ENCODE measurements at regions not wholly inside any gene's neighbourhood (a gene's known extent, or its start where the extent isn't known, plus 50 kb on each side); places are given as distances from the start of the nearest gene placed in this dataset.

DNA sequence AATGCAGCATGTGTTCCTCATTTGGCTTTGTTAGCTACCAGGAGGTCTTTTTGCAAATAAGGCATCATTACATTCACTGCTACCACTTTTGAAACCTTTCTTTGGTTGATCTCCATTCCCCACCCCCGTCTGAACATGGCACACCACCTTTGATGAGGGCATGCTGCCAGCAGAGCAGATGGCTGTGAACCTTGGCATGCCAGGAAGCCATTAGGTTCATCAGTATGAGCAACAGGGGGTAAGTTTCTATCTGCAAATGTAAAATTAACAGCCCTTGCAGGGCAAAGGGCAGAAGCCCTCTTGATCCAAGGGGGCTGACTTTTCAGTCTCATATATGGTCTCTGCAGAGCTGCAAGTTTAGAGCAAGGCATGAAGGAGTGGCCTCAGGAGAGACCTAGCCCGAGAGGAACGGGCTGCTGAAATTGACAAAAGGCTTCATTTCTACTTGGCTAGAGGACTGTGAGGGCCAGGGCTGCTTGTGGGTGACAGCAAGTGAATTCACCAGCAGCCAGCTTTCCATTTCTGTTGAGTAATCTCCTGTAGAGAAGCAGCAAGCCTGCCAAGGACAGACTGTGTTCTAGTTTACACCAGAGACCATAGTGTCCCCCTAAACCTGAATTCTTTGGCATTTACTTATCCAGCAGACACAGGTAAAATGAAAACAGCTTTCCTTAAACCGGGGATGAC, 127.9 kb downstream of the ZNF326 start:
- TF ChIP-seq HDAC2 (IDR thresholded peaks at IDR 0.05) = no peak
- no peak for TF ChIP-seq POLR2A (IDR thresholded peaks at IDR 0.05; ENCODE audit: low read length)
- TF ChIP-seq, protein P1, sequence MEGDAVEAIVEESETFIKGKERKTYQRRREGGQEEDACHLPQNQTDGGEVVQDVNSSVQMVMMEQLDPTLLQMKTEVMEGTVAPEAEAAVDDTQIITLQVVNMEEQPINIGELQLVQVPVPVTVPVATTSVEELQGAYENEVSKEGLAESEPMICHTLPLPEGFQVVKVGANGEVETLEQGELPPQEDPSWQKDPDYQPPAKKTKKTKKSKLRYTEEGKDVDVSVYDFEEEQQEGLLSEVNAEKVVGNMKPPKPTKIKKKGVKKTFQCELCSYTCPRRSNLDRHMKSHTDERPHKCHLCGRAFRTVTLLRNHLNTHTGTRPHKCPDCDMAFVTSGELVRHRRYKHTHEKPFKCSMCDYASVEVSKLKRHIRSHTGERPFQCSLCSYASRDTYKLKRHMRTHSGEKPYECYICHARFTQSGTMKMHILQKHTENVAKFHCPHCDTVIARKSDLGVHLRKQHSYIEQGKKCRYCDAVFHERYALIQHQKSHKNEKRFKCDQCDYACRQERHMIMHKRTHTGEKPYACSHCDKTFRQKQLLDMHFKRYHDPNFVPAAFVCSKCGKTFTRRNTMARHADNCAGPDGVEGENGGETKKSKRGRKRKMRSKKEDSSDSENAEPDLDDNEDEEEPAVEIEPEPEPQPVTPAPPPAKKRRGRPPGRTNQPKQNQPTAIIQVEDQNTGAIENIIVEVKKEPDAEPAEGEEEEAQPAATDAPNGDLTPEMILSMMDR (IDR thresholded peaks at IDR 0.05) = no peak
- TF ChIP-seq, protein P2, sequence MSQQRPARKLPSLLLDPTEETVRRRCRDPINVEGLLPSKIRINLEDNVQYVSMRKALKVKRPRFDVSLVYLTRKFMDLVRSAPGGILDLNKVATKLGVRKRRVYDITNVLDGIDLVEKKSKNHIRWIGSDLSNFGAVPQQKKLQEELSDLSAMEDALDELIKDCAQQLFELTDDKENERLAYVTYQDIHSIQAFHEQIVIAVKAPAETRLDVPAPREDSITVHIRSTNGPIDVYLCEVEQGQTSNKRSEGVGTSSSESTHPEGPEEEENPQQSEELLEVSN (IDR thresholded peaks at IDR 0.05; ENCODE audit: borderline replicate concordance, low read depth) = no peak
- TF ChIP-seq EHF (CRISPR knock-in tag; IDR thresholded peaks at IDR 0.05) = no peak
- no peak for TF ChIP-seq MYC (IDR thresholded peaks at IDR 0.05; ENCODE audit: borderline replicate concordance, low read length)
- no peak for TF ChIP-seq SMC3 (IDR thresholded peaks at IDR 0.05)
- TF ChIP-seq CBX8 (IDR thresholded peaks at IDR 0.05) = no peak
- TF ChIP-seq HOXB5 (CRISPR knock-in tag; IDR thresholded peaks at IDR 0.05) = no peak
- TF ChIP-seq EP300 (IDR thresholded peaks at IDR 0.05) = no peak
- TF ChIP-seq, protein P3, sequence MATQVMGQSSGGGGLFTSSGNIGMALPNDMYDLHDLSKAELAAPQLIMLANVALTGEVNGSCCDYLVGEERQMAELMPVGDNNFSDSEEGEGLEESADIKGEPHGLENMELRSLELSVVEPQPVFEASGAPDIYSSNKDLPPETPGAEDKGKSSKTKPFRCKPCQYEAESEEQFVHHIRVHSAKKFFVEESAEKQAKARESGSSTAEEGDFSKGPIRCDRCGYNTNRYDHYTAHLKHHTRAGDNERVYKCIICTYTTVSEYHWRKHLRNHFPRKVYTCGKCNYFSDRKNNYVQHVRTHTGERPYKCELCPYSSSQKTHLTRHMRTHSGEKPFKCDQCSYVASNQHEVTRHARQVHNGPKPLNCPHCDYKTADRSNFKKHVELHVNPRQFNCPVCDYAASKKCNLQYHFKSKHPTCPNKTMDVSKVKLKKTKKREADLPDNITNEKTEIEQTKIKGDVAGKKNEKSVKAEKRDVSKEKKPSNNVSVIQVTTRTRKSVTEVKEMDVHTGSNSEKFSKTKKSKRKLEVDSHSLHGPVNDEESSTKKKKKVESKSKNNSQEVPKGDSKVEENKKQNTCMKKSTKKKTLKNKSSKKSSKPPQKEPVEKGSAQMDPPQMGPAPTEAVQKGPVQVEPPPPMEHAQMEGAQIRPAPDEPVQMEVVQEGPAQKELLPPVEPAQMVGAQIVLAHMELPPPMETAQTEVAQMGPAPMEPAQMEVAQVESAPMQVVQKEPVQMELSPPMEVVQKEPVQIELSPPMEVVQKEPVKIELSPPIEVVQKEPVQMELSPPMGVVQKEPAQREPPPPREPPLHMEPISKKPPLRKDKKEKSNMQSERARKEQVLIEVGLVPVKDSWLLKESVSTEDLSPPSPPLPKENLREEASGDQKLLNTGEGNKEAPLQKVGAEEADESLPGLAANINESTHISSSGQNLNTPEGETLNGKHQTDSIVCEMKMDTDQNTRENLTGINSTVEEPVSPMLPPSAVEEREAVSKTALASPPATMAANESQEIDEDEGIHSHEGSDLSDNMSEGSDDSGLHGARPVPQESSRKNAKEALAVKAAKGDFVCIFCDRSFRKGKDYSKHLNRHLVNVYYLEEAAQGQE (IDR thresholded peaks at IDR 0.05) = no peak
- TF ChIP-seq RAD21 (conservative IDR thresholded peaks at IDR 0.05 in 1 of 2, IDR thresholded peaks at IDR 0.05 in 1 of 2) = no peak
